Fibroblast of skin of abdomen (primary cell): ENCODE measurements at regions not wholly inside any gene's neighbourhood (a gene's known extent, or its start where the extent isn't known, plus 50 kb on each side); places are given as distances from the start of the nearest gene placed in this dataset.

Experiments
- DNase-seq: peaks from one replicate; pipeline ENCODE4 v3.0.0-alpha.2; 2013

DNA sequence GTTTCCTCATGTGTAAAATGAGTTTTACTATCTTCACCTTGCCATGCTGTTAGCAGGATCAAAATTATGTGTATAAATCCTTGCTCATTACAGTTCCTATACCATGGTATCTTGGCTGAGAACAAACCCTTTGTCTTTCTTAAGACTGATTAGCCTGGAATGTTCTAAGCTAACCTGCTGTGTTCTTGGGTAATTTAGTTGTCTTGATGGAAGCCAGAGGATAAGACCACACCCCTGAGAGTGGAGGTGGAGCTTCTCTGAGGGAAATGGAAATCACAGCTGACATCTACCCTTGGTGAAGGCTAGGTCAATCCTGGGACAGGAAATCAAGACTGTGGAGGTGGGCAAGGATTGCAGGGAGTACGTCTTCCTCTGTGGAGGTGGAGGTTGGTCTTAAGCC, 206.1 kb upstream of the ARHGAP20 start:
- DNase-seq = no peak

DNA sequence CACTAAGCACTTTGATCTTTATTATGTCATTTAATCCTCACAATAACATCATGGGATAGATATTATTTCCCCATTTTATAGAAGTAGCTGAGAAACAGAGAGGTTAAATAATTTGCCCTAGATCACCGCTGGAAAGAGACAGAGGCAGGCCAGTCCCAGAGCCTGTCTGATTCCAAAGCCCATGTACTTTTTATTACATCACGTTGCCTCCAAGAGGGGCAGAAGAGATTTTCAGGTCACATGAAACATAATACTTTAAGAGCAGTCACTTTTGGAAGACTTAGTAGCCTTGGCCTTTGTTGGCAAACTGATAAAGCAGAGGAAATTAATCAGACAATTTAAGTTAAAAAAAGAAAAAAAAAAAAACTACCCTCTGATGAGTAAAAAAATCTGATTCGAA, 200.2 kb upstream of the ARHGAP20 start:
- no peak for DNase-seq

DNA sequence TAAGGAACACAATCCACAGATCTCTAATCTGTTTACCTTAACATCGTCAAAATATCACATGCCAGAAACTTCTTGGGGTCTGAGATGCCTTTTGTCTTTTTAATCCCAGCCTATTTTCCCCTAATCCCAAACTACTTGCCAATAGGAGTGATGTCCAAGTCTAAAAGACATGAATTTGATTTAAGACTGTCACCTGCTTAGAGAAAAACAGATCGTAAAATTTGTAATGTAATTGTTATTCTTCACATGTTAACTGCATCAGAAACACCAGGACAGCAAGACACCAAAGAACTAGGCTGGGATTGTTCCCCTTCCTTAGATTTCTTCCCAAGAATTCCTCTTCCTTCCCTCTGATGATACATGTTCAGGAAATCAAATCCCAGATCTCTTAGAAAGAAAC, 198.1 kb upstream of the ARHGAP20 start:
- no peak for DNase-seq

DNA sequence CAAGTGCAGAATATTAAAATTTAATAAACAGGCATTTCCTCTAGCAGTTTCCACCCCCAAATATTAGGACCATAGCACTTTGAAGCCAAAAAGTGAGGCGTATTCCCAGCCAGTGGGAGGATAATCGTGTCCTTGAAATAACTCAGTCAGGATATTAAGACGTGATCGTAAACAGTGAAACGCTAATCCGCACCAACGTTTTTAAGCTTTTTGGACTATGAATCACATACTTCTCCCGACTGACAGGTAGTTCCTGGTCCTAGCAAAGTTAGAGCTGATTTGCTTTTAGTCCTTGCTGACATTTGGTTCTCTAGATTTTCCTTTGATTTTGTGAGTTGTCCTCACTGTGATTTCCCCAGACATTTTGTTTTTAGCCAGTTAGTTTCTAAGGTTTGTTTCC, 197.1 kb upstream of the ARHGAP20 start:
- DNase-seq = no peak

DNA sequence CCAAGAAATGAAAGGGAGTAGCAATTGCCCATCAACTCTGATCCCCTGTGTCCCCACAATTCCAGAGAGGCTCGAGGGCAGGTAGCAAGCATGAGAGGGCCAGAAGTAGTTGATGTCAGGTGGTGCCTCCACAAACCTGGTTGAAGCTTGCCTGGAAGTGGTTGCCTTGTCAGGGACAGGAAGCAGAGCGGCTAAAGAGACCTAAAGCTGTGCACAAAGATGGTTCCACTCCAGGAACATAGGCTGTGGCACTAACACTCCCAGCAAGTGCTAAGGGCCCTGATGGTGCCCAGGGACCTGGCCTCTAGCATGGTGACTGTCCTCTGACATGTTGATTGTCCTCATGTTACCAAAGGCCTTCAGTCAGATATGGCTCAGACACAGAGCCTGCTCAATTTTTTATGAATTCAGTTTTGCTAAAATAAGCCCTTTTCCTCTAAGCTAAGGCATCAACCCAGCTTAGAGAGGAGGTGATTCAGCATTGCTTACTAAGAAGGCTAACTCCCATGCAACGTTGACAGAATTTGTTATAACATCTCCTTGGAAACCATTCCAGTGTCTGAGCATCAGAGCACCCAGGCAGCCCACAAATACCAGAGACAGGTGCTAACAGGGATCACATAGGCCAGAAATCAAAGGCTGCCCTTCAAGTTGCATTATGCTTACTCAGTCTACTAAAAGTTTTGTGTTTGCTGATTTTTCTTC, 196.3 kb upstream of the ARHGAP20 start:
- peak; percentile 79 for DNase-seq

DNA sequence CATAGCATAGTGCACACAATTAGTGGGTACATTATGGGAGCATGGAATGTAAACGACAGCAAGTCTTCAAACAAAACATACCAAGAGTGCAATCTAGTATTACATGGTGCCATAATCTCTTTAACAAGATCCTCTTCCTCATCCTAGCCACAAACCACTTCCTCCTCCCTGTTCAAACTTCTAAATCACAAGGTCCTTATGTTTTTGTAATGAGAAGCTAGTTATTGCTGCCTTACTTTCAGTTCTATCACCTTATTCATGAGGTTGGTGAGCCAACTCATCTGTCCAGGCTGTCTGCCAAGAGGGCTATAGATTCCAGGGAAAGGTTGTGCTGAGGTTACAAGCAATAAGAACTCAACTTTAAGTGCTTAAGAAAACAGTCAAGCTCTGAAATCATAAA, 195.4 kb upstream of the ARHGAP20 start:
- DNase-seq = peak; percentile 96

DNA sequence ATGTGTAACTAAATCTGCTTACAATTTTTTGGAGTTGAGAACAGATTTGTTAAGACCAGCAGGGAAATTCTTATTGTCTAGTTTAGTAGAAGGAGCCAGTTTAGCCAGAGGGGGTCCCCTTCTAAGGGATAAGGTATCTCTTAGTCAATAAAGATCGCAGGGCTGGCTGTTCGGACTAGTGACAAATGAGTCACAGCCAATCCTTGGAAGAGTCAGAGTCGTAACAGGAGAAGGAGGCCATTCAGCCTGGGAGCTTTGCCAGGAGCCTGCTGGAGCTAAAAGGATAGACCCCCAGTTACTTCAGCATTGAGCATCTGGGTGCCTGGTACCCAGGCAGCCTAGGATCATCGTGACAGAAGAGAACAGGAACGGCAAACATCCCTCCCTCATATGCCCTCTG, 191.6 kb upstream of the ARHGAP20 start:
- peak; percentile 66 for DNase-seq

DNA sequence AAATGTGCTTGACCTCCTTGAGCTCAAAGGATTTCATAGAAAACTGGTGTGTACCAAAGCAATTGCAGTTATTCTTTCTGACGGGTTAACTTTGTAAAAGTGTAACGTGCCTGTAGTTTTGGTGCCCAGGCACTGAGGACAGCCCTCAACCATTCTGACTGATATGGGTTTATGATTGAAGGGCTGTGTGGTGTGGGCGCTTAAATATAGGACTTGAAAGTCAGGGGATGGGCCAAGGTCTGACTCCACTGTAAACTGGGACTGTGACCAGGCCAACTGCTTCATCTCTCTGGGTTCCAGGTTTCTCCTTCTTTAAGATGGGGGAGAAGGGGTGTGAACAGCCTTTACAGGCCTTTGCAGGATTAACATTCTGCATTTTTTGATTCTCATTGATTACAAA, 191.1 kb upstream of the ARHGAP20 start:
- no peak for DNase-seq

DNA sequence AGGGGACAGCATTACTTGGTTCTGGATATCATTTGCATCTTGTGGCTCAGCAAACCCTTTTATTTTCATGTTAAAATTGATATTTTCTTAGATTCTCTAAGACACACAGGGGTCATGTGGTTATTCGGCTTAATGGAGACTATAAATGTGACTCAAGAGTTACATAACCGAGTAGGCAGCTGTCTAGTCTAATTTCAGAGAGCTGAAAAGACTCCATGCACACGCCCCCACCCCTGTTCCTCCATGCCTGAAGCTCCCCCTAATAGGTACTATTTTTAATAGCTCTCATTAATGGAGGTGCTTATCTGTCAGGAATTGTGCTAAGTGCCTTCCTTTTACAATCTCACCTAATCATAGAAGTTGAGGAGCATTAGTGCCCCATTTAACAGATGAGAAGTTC, 189.2 kb upstream of the ARHGAP20 start:
- no peak for DNase-seq

DNA sequence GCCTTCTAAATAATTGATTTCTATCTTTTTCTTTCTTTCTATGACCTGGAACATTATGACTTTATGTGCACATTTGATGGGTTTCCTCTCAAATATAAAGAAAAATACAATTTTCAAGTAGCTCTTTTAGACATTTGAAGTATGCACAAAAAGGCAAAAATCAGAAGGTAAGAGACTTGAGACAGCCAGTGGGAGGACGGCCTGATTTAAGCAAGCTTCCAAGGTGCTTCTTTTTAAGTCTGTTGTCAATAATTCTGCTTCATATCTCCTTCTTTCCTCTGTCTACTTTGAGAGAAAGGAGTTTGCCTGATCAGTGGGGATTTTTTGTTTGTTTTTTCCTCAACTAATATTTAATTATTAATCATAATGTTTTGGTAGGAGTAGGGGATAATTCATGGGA, 188.2 kb upstream of the ARHGAP20 start:
- DNase-seq = no peak

DNA sequence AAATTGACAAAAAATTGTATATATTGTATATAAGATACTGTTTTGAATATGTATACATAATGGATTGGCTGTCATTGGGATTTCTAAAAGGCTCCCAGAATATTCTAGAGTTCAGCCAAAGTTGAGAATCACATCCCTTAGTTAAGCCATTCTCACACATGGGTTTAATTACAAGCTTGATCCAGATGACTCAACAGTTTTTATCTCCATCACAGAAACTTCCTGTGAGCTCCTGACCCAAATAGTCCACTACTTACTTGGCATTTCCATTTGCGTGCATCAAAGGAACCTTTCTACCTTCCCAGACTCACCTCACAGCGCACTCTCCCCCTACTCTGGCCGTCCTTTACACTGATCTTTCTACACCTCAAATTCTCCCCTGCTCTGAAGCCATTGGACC, 184.8 kb upstream of the ARHGAP20 start:
- DNase-seq = peak; percentile 86

DNA sequence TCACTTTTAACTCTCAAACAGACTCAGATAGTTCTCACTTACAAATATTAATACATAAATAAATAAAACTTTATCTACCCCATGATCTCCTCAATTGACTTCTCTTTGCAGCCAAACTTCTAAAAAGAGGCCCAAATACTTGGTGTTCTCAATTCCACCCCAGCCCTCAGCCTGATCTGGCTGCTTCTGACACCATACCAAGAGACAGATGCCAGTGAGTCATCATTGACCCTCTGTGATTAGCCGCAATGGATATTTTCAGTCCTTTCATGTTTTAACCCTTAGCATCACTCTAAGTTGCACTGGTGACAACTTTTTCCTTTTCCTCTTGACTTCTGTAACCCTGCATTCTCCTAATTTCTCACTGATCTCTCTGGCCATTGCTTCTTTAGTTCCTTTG, 184.1 kb upstream of the ARHGAP20 start:
- DNase-seq = peak; percentile 84

DNA sequence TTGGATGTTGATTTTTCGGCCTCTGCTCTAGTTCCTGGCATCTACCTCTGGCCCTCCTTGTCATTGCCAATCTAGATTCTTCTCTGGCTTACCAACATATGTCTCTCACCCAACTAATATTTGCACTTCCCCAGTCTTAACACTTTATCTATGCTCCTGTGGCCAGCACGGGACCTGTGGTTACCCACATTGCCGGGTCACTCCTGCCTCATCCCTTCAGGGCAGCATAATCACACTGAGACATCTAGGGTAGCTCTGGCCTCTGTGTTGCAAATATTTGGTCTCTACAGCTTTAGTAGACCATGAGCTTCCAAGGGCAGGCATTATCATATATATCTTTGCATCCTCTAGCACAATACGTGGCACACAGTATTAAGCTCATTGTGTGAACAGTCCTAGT, 182.0 kb upstream of the ARHGAP20 start:
- no peak for DNase-seq

DNA sequence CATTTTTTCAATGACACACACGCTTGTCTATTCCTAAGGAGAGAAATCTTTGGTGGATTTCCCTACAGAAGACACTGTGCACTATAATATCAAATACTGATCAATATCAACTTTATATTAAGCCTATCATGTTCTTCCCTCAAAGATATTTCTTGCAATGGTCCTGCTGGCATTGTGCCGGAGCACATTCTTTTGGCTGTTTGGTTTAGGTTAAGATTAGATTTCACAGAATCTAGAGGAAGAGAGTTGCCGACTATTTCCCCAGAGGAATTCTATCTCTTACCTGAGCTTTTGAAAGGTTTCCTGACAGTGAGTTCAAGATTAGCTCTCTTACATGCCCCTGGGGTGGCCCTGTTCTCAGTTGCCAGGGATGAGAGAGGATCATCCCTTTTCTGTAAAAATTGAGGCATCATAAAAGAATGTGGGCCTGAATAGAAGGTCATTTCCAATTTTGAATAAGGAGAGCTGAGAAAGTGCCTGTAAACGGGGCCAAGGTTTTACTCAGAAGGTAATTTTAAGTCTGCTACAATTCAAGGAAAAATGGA, 180.6 kb upstream of the ARHGAP20 start:
- no peak for DNase-seq

DNA sequence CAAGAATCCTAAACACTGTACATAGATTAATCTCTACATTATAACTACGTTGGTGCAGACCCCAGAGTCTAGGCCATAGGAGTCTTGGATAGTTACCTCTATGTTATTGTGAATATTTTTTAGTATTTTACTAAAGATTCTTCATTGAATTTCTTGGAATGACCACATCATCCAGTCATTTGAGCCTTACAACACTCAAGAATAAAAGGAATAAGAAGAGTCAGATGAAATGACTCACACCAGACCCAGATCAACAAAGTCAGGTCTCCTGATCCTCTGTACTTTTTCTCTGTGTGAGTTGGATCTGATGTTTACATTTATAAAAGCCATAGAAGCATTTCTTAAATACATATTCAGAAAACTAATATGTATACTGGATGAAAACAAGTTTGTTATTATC, 179.2 kb upstream of the ARHGAP20 start:
- DNase-seq = peak; percentile 53

DNA sequence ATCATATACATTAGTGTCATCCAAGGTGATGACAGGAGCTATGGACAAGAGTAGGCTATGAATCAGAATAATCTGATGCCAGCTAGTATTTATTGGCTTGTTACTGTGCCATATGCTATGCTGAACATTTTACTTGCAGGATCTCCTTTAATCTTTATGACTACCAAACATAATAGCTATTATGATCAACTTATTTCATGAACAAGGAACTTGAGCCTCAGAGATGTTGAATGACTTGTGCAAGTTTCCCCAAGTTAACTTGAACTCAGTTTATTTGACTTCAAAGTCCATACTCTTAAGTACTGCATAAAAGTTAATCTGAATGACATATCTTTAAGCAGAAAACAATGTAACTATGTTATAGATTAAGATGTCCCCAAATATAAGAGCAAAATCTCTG, 178.8 kb upstream of the ARHGAP20 start:
- DNase-seq = no peak

DNA sequence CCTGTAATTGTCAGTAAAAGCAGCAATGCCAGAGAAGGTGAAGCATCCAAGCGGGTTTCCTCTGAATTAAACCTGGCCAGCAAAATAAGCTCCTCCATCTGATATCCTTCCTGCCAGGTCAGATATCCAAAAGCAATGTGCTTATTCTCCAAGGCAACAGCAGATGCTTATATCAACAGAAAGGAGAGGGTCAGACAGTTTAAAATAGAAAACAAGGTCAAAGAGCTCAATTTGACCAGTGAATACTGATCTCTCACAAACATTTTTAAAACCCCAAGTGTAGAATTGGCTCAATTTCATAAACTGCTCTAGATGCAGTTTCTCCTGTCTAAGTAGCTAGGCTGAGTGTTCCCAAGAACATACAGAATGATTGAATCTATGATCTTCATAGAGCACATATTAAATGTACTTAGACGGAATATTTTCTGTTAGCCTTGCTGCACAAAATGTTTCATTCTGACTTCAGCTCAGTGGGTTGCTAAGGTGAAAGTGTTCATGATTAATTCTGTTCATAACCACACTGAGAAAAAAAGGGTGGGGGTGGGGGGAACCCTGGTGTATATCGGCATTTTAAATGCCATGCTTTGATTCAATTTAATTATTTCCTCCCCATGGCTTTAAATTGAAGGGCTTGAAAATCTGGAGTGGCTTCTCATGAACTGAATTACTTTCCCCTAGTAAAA, 174.2 kb upstream of the ARHGAP20 start:
- no peak for DNase-seq

DNA sequence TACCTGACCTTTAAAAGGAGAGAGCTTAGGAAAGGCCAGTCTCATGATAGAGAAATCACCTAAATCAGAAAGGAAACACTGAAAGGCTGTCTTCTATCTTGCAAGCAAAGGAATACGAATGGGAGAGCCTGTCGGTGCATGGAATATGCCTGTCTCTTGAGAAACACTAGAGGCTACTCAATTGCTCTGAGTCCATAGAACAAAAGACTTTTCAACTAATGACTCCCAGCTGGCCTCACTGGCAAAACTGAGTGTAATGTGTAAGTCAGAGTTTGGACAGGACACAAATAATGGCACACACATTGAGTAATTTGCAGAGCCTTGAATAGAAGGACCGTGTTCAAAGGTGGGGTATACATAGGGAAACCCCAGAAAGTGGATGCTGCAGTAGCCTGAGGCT, 171.0 kb upstream of the ARHGAP20 start:
- peak; percentile 45 for DNase-seq

DNA sequence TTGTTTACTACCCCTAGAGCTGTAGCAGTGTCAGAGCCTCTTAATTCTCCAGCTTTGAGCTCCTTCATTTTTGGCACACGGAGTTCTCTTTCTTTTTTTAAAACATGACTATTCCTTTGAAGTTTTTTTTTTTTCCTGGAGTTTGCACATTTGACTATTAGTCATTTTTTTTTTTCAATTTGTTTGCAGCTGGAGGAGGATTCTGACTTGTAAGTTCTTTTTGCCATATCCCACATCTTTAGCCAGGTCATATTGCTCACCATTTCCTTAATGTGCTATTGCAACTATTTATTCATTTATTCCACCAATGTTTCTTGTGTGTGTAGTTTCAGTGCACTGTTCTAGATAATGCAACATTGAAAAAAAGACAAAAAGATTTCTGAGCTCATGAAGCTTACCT, 166.3 kb upstream of the ARHGAP20 start:
- DNase-seq = peak; percentile 37

DNA sequence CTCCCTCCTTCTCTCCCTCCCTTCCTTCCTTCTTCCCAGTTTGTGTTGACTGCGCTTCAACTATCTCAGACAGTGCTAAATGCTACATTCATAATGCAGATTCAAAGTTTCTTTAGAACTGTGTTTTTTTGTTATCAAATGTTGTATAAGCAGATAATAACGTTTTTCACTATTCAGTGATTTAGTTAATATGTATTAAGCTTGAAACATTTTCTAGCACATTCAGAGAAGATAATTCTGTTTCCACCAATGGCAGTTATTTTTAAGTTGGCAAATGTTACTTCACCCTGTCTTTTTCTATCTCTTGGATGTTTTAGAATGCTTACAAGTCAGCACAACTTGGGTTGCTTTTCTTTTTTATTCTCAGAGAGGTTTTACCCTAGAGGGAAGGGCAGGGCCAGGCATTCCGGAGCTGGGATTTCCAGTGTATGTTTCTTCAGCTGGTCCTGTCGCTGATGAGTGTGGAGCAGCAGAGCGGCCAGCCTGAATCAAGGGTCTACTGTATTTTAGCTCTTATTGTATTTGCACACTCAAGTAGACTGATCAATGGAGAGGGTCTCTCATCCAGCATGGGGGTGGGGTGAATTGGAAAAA, 162.3 kb upstream of the ARHGAP20 start:
- DNase-seq = no peak

DNA sequence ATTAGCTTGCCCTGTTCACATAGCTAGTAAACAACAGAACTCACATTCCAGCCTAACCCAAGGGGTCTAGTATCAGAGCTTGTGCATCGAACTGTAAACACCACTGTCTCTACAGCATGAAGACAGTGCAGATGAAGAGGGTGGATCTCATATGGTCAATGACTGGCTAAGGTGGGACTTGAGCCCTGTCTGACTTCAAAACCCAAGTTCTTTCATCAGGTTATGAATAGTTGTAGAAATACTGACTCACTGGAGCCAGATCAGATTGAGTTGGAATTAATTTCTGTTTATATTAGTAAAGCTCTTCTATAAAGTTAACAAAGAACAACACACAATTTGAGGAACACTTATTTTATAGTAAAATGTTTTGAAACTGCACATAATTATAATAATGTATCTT, 161.7 kb upstream of the ARHGAP20 start:
- DNase-seq = no peak

DNA sequence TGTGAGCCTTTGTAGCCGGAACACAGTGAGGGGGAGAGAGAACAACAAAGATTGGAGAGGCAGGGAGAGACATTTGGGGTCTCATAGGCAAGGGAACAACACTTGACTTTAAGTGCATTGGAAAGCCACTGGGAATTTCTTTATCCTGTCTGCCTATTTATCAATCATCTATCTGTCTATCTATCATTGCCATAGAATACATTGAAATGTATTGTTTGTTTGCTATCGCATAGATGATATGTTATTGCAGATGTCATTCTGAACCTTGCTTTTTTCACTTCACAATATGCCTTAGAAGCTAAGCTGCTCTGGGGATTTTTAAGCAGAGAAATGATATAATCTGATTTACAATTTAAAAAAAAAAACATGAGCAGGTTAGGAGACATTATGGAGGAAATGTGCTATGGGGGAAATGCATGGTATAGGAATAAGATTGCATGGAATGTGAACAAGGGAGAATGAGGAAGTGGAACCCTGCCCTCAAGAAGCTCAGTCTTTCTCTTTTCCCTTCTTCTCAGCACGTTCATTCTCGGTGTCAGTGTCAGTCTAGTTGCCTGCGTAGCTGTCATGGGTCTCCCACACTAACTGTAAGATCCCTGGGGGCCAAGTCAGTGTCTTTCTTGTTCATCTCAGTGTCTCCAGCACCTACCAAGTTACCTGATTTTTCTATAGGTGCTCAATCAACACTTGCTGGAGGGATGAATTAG, 158.7 kb upstream of the ARHGAP20 start:
- DNase-seq = no peak

DNA sequence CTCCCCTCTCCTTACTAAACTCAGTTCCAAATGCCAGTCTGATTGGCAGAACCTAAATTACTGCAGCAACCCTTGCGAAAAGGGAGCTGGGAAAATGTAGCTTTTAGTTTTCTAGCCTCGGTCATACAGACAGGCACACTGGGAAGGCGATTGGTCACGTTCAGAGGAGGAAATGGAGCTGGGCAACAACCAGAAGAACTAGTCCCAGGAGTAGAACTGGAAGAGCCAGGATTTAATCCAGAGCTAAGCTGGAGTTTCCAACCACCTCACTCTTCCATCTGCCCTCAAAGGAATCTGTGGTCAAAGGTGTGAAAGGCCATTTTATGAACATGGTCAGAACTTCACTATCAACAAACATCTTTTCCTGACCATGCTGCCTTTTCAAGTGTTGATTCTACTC, 155.7 kb upstream of the ARHGAP20 start:
- DNase-seq = no peak
